SW480 (cell line): ENCODE measurements at regions not wholly inside any gene's neighbourhood (a gene's known extent, or its start where the extent isn't known, plus 50 kb on each side); places are given as distances from the start of the nearest gene placed in this dataset.
"Not testable (repeated sequence)": the region's sequence is repeated elsewhere in the genome, so short reads cannot be mapped to it uniquely, and the experiment has no call there.

Experiments
- DNase-seq: peaks from one replicate; pipeline ENCODE4 v3.0.0-alpha.2; 2016; ENCODE audit warnings: low spot score

DNA sequence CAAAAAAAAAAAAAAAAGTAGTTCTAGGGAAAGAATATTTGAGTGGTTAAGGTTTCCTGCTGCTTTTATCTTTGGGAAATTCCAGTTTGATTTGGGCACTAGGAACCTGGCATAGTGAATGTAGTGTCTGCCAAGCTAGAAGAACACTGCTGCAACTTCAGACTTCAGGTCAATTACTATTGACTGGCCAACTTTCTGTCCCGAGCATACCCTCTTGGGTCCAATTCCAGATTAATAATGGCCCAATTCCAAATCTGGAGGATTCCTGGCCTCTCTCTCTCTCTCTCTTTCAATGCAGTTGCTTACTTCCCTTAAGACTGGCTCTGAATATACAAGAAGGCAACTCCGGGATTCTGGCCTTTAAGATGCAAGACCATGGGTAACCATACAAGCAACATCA lies 74.9 kb downstream of the ANKEF1 start:
- DNase-seq: no peak

GRCh38 chr20:10110151-10110550 lies 75.4 kb downstream of the ANKEF1 start:
- no peak for DNase-seq

DNA sequence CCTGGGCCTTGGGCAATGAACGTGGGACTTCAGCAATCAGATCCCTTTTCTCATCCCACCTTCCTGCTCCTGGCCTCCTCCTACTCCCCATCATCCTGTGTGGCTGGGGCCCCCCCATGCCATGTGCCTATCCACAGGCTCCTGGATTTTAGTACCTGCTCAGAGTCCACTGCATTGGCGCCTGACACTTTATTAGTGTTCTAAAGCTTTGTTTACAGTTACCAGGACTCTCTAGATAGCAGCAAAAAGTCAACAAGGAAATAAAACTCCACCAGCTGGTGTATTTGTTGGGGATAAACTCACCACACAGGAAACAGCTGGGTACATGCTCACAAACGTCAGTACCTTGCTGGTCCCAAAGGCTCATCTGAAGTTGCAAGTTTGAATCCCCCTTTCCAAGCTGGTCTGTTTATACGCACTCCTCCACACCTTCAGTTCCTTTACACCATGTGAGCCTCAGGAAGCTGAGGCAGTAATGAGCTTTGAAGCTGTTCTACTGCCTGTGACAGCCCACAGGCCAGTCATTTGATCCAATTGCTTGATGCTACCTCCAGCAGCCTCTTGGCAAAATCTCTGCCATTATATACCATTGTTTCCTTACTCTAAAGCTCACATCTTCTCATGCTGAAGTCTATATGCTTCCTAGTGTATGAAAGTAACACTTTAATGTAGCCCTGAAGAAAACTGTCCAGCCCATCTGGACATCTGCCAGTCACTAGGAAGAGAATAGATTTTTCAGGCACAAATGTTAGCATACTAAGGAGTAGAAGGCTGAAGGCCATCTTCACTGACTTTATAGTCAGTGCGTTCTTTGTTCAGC lies 76.6 kb downstream of the ANKEF1 start:
- DNase-seq: peak; percentile 25

GRCh38 chr20:10111959-10112250 lies 77.1 kb downstream of the ANKEF1 start:
- no peak for DNase-seq

- DNase-seq: no peak
Observed at GRCh38 chr20:10113746-10114145, 79.0 kb downstream of the ANKEF1 start.

- no peak for DNase-seq
Observed at GRCh38 chr20:10114598-10114997, 79.8 kb downstream of the ANKEF1 start.

GRCh38 chr20:10115021-10115420 lies 80.2 kb downstream of the ANKEF1 start:
- peak; percentile 86 for DNase-seq

DNA sequence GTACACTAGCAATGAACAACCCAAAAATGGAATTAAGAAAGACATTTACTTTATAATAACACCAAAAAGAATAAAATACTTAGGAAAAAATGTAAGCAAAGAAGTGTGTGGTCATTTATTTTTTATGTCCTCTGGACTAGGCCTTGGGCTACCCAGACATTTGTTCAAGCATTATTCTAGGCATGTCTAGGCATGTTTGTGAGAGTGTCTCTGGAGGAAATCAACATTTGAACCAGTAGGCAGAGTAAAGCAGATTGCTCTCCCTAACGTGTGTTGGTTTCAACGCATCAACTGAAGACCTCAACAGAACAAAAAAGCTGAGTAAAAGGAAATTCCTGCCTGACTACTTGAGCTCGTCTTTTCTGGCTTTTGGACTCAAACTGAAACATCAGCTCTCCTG lies 84.5 kb downstream of the ANKEF1 start:
- DNase-seq: no peak

DNA sequence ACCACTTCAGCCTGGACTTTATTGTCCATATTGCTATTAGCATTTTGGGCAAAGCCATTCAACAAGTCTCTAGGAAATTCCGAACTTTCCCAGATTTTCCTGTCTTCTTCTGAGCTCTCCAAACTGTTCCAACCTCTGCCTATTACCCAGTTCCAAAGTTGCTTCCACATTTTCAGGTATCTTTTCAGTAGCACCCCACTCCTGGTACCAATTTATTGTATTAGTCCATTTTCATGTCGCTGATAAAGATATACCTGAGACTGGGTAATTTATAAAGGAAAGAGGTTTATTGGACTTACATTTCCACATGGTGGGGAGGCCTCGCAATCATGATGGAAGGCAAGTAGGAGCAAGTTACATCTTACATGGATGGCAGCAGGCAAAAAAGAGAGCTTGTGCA lies 90.1 kb downstream of the ANKEF1 start:
- DNase-seq: not testable (repeated sequence)

DNA sequence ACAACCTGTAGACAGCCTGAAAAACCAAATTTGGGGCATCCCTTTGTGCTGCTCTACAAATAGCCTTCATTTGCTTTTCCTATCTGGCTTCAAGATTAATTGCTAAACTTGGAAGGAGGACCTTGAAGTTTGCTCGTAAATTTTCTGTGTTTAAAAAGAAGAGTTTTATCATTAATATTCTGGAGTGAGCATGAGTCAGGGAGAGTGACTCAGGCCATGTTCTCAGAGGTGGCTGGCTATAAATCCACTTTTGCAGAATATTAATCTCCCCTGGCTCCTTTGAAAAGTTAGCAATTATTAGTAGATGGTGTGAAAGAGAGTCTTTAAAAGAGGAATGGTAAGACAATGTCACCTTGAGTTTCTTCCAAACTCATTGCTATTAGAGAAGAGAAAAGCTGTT lies 91.0 kb downstream of the ANKEF1 start:
- DNase-seq: no peak

DNA sequence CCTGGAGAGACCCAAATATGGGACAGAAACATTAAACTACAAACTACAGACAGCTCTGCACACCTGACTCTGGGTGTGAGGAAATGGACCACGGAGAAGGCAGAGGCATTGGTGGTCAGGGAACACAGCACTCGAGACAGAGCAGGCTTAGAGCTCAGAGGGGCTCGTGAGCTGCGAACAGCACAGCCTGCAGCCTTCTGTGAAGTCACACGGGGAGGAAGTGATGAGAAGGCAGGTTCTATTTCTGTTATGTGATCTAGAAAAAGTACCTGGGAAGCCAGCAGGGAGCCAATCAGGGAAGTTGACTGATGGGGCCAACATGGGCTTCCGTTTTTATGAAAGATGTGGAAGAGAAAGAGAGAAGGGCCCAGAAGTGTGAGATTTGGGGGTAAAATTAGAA lies 88.9 kb upstream of the SNAP25 start:
- DNase-seq: no peak

- no peak for DNase-seq
Observed at GRCh38 chr20:10131732-10132345, 86.8 kb upstream of the SNAP25 start.

GRCh38 chr20:10132387-10132786 lies 86.2 kb upstream of the SNAP25 start:
- DNase-seq: no peak

GRCh38 chr20:10133532-10133931 lies 85.1 kb upstream of the SNAP25 start:
- DNase-seq: no peak

GRCh38 chr20:10134176-10134575 lies 84.5 kb upstream of the SNAP25 start:
- DNase-seq: no peak

DNA sequence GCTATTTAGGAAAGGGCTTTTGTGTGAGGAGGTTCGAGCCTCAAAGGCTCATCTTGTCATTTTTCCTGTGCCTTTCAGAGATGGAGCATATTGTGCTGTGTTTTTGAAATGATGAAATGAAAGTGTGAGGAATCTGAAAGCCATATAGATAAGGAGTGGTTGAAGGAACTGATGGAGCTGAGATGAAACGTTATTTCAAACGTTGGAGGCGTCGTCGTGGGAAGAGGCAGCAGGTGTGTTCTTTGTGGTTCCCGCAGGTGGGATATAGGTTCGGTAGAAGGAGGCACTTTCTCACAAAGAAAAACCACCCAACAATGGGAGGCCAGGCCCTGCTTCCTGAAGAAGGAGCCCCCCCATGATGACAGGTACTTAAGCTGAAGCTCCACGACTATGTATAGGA lies 83.2 kb upstream of the SNAP25 start:
- DNase-seq: no peak

DNA sequence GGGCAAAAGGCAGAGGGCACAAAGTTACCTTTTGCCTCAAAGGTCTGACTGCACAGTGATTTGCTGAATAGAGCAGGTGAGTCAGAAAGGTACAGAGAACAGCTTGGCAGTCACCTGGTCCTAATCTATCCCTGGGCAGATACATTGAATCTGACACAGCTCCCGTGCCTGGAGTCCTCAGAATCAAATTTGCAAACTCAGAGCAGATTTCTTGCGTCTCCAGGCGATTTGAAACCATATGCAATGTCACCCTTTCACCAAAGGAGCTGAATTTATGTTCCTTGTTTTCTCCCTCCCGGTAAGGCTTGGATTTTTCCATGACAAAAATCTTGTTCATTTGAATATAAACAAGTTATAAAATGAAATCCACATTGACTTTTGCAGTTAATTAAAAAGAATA lies 81.6 kb upstream of the SNAP25 start:
- no peak for DNase-seq

GRCh38 chr20:10137533-10137932 lies 81.1 kb upstream of the SNAP25 start:
- no peak for DNase-seq

- no peak for DNase-seq
Observed at GRCh38 chr20:10157549-10157948, 61.1 kb upstream of the SNAP25 start.

DNA sequence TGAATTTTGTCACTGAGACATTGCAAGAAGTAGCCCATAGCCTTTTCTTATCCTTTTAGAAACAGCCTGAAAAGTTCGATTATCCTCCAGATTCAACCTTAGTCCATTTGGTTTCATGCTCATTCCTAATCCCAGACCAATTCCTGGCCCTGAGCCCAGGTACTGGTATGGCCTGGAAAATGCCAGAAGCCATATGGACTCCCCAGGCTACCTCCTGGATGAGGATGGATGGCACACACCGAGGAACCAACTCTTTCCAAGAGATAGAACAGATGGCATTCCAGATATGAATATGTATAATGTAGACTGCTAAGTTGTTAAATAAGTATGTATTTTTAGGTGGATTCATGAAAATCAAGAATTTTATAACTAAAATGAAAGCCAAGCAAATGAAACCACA lies 51.6 kb upstream of the SNAP25 start:
- no peak for DNase-seq

- no peak for DNase-seq
Observed at GRCh38 chr20:10167594-10167993, 51.0 kb upstream of the SNAP25 start.
